Posterior cingulate gyrus (tissue), 11 donors: ENCODE measurements at regions not wholly inside any gene's neighbourhood (a gene's known extent, or its start where the extent isn't known, plus 50 kb on each side); places are given as distances from the start of the nearest gene placed in this dataset.
"Not testable (repeated sequence)": the region's sequence is repeated elsewhere in the genome, so short reads cannot be mapped to it uniquely, and the experiment has no call there.

Experiments used
- DNase-seq, 10 donors: peaks; one replicate each; pipeline versions ENCODE4 v3.0.0 to v3.0.0-alpha.2; 2020 to 2021; ENCODE audit warnings: mixed read lengths in 3 of 10
- intact Hi-C: fragments of 100-400 bp; cut with DNase I; formaldehyde crosslinking; loops from one replicate; pipeline ENCODE4 v1.15.1; 2023

- intact Hi-C loops, result no loop called here
- peak in 2 of 10 donors; percentile 35 to 66 for DNase-seq
Observed at GRCh38 chr20:58580474-58580835, 65.3 kb upstream of the APCDD1L start.

- peak in 2 of 10 donors; percentile 23 to 28 for DNase-seq
- intact Hi-C loops, result no loop called here
Observed at GRCh38 chr20:58579819-58580473, 64.7 kb upstream of the APCDD1L start.

- DNase-seq, result peak in 1 of 10 donors; percentile 36
- intact Hi-C loops, result no loop called here
Observed at GRCh38 chr20:58579069-58579818, 64.0 kb upstream of the APCDD1L start.

- intact Hi-C loops, result no loop called here
- DNase-seq, result peak in 2 of 10 donors; percentile 55 to 67
Observed at GRCh38 chr20:58577871-58578598, 62.8 kb upstream of the APCDD1L start.

GRCh38 chr20:58577139-58577806 is 62.1 kb upstream of the APCDD1L start:
- DNase-seq, result peak in 2 of 10 donors; percentile 40 to 54
- intact Hi-C loops, result no loop called here

GRCh38 chr20:58576603-58576970 is 61.4 kb upstream of the APCDD1L start:
- DNase-seq, result peak in 2 of 10 donors; percentile 69 to 74
- intact Hi-C loops, result no loop called here

- intact Hi-C loops, result no loop called here
- peak in 2 of 10 donors; percentile 40 to 74 for DNase-seq
Observed at GRCh38 chr20:58575776-58576602, 60.8 kb upstream of the APCDD1L start.

GRCh38 chr20:58574469-58574868 is 59.3 kb upstream of the APCDD1L start:
- intact Hi-C loops, result no loop called here
- no peak for DNase-seq

GRCh38 chr20:58573986-58574385 is 58.8 kb upstream of the APCDD1L start:
- DNase-seq, result peak in 2 of 10 donors; percentile 18 to 23
- intact Hi-C loops, result no loop called here

- intact Hi-C loops, result no loop called here
- DNase-seq, result peak in 1 of 10 donors; percentile 15
Observed at GRCh38 chr20:58573257-58573656, 58.1 kb upstream of the APCDD1L start.

- intact Hi-C loops, DNase-seq: not testable (repeated sequence)
Observed at GRCh38 chr20:58572428-58572763, 57.2 kb upstream of the APCDD1L start.

- intact Hi-C loops, result no loop called here
- peak in 2 of 10 donors; percentile 14 to 50 for DNase-seq
Observed at GRCh38 chr20:58571693-58572427, 56.7 kb upstream of the APCDD1L start.

GRCh38 chr20:58571356-58571692 is 56.1 kb upstream of the APCDD1L start:
- no peak for DNase-seq
- intact Hi-C loops, result no loop called here

GRCh38 chr20:58570204-58570859 is 55.1 kb upstream of the APCDD1L start:
- DNase-seq, result peak in 2 of 10 donors; percentile 21 to 26
- intact Hi-C loops, result no loop called here

GRCh38 chr20:58569241-58570125 is 54.3 kb upstream of the APCDD1L start:
- peak in 2 of 10 donors; percentile 57 to 65 for DNase-seq
- intact Hi-C loops, result no loop called here

GRCh38 chr20:58568483-58569240 is 53.5 kb upstream of the APCDD1L start:
- peak in 2 of 10 donors; percentile 72 to 76 for DNase-seq
- intact Hi-C loops, result no loop called here

GRCh38 chr20:58568126-58568482 is 52.9 kb upstream of the APCDD1L start:
- intact Hi-C loops, result no loop called here

More at GRCh38 chr20:58568126-58568482, 52.9 kb upstream of the APCDD1L start:
- DNase-seq, result peak in 1 of 10 donors; percentile 33
